Islet precursor cell (in vitro differentiated cells): ENCODE measurements at regions not wholly inside any gene's neighbourhood (a gene's known extent, or its start where the extent isn't known, plus 50 kb on each side); places are given as distances from the start of the nearest gene placed in this dataset.
A peak's percentile ranks its signal among the peaks of the same experiment; 100 is the strongest.

Experiments
- DNase-seq: peaks from one replicate; pipeline ENCODE4 v3.0.0-alpha.2; 2018

DNA sequence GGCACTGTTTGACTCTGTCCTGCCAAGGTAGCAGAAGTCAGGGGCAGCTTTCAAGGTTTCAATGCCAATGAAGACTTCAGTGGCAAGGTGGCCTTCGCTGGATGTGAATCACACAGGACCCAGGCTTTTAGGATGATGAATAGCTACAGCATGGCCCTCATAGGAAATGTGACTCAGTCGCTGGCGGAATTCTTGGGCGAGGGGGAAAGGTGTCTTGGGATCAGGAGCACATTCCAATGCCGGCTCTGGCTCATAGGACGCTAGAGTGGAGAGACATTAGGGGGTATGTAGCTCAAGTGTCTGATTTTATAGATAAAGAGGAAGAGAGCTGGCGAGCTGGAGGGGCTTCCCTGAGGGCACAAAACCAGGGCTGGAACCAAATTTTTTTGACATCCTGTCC, 68.6 kb downstream of the SMIM21 start:
- DNase-seq, result peak; percentile 88

DNA sequence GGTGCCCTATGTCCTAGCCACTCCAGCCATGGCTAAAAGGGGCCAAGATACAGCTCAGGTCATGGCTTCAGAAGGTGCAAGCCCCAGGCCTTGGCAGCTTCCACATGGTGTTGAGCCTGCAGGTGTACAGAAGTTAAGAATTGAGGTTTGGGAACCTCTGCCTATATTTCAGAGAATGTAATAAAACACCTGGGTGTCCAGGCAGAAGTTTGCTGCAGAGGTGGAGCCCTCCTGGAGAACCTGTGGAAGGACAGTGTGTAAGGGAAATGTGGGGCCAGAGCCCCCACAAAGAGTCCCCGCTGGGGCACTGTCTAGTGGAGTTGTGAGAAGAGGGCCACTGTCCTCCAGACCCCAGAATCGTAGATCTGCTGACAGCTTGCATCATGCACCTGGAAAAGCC, 74.1 kb downstream of the SMIM21 start:
- no peak for DNase-seq

DNA sequence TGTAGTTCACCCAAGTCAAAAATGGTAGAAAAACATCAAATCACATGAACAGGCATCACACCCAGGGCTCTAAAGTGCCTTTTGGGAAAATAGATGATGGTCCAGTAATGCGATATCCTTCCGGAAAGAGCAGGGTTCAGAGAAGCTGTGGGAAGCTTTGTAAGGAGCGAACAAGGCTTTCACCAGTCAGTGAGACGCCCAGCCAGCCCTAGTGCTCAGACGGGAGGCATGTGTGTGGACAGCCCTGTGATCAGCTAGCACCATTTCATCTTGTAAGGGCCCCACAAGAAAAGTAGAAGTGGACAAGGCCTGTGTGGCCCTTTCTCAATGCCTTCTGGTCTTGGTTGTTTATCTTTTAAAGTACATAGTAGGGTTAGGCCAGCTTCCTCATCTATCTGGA, 76.1 kb downstream of the SMIM21 start:
- no peak for DNase-seq

DNA sequence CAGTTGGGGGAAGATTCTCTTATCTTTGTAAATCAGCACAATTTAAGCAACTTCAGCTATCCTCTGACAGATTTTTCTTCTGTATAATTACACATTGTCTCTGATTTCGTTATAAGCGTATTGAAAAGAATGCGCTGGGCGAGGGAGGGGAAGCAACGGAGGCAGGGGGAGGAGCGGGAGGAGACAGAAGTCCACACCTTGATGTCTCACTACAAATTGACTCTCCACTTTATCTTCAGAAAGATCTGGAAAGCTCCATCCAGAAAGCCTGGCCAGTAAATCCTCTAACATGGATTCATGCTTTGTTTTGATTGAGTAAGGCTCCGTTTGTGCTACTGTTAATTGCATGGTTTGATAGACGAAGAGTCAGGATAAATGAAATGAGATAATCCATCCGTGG, 76.6 kb downstream of the SMIM21 start:
- no peak for DNase-seq

DNA sequence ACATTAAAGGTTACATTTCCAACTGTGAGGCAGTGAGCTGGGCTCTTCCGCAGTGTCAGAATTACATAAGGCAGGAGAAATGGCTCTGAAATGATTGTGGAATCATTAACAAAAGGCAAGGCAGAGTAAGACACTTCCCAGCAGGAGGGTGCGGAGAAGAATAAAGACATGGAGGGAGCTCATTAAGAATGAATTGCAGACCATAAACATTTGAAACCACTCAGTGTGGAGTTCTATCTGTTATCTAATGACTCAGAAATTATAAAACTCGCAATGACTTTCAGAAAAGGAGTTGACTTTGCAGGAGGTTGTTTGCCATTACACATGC, 77.0 kb downstream of the SMIM21 start:
- DNase-seq, result no peak

DNA sequence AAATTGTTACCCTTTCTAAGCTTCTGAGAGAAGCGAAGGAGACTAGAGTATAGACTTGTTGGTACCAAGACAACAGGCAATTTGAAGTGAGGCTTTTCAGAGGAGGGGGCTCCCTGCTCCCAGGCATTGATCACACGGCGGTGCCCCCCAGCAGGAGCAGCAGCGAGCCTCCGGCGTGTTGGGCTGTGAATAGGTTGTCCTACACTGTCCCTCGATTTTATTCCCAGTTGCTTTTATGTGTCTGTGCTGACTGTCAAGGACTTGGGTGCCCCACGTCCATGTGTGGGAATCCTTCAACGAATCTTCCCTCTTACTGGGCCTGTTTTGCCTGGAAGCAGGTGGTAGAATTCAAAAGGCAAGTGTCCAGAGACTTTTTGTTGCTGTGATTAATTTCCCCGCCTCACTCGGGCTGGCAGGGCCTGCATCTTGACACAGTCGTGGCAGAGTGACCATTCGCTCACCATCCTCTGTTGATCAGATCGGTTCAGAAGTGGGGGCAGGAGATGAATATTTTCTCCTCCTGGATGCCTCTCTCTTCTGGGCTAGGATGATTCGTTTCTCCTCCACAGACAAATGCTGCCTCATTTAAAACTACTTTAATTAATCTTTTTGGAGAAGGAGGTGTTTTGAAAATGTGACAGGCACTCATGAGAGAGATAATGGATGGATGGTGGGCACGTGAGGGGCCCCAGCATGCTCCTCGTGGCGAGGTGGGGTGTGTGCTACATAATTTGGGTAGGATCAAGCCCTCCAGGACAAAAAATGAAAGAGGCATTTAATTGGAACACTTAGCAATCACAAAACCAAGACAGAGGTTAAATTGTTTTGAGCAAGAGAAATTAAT, 77.6 kb downstream of the SMIM21 start:
- no peak for DNase-seq

DNA sequence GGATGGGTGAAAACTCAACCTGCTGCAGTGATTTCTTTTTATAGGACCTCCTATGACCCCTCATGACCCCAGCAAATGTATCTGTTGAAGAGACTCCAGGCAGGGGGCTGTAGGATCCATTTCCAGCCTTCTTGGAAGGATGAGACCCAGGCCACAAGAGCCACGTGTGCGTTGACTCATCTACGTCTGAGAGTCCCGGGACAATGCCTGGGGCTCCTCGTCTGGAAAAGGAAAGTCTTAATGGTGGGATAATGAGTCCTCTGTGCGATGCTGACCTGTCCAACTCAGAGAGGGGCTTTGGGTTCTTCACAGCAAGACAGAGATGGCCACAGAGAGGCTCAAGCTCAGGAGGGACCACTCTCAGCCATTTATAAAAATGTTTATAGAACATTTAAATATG, 80.8 kb downstream of the SMIM21 start:
- peak; percentile 95 for DNase-seq

DNA sequence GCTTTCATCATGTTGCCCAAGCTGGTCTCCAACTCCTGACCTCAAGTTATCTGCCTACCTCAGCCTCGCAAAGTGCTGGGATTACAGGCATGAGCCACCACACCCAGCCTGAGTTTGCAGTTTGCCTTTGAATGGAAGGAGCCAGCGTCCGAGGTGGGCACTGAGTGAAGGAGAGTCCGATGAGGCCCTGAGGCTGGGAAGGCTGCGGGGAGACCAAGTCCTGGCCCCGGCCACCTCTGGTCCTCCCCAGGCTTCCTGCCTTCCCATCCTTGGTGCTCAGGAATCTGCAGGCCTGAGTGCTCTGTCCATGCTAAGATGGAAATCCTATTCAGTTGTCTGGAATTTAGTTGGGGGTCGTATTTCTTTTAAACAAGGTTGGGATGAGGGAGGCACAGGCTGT, 82.9 kb downstream of the SMIM21 start:
- DNase-seq, result no peak

DNA sequence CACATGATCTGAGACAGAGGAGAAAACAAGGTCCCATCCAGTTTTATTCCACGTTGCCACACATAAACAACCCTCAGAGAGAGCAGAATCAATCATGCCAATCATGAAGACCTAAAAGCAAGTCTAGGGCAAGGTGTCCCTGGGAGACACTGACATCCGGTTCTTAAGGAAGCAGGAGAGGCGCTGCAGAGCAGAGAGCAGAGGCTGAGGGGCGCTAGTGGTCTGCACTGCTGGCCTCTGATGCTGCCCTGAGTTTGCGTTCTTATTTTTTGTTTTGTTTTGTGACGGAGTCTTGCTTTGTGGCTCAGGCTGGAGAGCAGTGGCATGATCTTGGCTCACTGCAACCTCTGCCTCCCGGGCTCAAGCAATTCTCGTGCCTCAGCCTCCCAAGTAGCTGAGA, 83.3 kb downstream of the SMIM21 start:
- DNase-seq, result no peak

DNA sequence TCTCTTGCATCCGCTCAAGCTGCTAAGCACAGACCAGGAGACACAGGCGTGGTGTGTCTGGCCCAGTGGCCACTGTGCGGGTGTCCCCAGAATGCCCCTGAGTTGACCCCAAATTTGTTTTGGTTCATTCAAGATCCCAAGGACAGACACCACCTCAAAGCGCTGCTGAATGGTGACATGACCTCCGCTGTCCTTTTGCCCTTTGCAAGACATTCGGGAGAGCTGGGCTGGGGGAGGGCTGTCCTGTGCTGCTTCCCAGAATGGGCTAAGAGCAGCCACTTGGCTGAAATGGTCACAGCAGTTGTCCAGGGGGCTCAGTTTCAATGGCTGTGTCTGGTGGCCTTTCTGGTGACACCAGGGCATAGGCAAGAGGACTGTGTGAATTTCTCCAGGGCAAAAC, 84.1 kb downstream of the SMIM21 start:
- no peak for DNase-seq

DNA sequence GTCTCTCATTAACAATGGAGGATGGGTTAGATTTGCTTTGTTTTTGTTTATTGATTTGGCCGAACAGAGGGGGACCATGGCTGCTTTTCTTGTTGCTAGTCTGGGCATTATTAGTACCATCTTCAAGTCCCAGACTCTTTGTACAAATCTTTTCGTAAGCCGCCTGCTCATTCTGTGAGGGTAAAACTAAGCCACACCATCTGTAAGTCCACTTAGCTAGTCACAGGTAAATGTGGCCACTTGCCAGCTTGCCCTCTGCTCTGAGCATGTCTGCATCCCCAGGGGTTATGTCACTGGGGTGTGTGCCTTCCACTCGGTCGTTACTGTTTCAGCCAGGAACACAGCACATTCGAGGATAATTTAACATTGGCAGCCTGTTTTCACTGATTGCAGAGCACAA, 85.6 kb downstream of the SMIM21 start:
- no peak for DNase-seq

DNA sequence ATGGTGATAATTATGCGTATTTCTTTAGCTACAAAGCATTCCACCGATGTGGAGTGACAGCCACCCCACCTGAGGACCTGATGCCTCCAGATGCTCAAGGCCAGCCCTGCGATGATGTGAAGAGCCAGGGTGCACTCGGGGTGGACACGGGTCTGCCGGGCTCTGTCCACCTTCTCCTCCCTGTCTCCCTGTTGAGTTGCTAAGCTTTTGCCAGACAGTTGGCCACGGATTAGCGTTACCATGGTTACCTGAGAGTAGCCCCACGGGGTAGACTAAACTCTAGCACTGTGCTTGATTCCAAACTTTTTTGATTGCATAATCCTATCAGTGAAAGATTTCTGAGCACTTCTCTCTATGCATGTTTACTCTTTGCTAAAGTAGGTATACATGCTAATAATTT, 86.2 kb downstream of the SMIM21 start:
- DNase-seq, result no peak

DNA sequence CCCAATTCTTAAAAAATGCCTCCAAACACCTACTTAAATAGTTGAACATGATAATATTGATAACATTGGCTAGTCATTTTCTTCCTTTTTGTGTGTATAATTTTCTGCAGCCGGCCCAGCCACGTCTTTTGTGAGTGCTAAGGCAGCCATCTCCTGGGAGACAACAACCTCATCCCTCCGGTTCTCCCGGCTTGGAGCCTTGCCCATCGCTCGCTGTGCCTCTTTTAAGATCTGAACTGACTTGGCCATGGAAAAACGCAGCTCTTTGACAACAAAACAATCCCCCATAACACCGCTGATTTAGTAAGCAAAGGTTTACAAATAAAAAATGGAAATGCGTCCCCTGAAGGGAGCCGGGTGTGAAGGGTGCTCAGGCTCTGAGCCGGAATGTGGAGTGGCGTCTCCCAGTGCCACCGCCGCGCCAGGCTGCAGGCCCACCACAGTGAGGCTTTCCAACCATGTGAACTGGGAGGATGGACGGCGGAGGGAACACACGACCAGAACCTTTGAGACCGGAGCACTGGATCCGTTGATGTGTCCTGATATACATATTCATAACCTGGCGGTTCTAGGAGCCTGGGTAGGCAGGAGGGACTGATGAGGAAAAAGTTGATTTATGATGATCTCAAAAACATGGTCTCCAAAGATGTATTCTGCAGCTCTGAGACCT, 87.4 kb downstream of the SMIM21 start:
- DNase-seq, result no peak
